GM12801 (cell line): ENCODE measurements at regions not wholly inside any gene's neighbourhood (a gene's known extent, or its start where the extent isn't known, plus 50 kb on each side); places are given as distances from the start of the nearest gene placed in this dataset.

Experiments used
- CTCF ChIP-seq: IDR thresholded peaks from one replicate; pipeline ENCODE4 v1.5.1; 2011; ENCODE audit warnings: control low read depth; ENCODE audit not compliant: insufficient read length; ENCODE audit errors: extremely low read depth

- TF ChIP-seq CTCF, result no peak
These were observed 478.8 kb downstream of the PLCL1 start for GRCh38 chr2:198283146-198283545.

GRCh38 chr2:198282061-198282460 lies 477.7 kb downstream of the PLCL1 start:
- no peak for TF ChIP-seq CTCF

GRCh38 chr2:198280145-198280544 lies 475.8 kb downstream of the PLCL1 start:
- no peak for TF ChIP-seq CTCF

GRCh38 chr2:198279026-198279425 lies 474.6 kb downstream of the PLCL1 start:
- no peak for TF ChIP-seq CTCF

GRCh38 chr2:198277181-198277580 lies 472.8 kb downstream of the PLCL1 start:
- TF ChIP-seq CTCF, result no peak

- no peak for TF ChIP-seq CTCF
These were observed 469.3 kb downstream of the PLCL1 start for GRCh38 chr2:198273660-198274059.

- TF ChIP-seq CTCF, result no peak
These were observed 464.1 kb downstream of the PLCL1 start for GRCh38 chr2:198268519-198268918.

- TF ChIP-seq CTCF, result no peak
These were observed 455.1 kb downstream of the PLCL1 start for GRCh38 chr2:198259496-198259895.
